CD4-positive, alpha-beta T cell treated with Interleukin-12 subunit alpha and Interleukin-12 subunit beta, for 1 hour (primary cell): ENCODE measurements at regions not wholly inside any gene's neighbourhood (a gene's known extent, or its start where the extent isn't known, plus 50 kb on each side); places are given as distances from the start of the nearest gene placed in this dataset.

Experiments used
- DNase-seq: peaks from one replicate; pipeline ENCODE4 v3.0.0-alpha.2; 2020

DNA sequence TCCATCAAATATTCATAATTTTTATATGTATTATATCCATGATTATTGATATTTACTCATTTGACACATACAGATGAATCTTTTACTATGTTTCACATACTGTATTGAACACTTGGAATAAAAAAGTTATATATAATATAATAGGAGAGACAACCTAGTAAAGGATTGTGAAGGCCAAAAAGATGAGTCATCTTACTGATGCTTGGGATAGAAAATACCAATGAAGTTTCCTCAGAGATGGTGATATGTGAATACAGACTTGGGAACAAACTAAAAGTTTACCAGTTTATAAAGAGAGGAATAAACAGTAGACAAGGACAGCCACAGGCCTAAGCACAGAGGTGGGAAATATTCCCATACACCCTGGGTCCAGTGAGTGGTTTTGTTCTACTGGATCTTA lies 743.9 kb upstream of the FLRT2 start:
- no peak for DNase-seq

GRCh38 chr14:84789012-84789411 lies 740.9 kb upstream of the FLRT2 start:
- DNase-seq, result no peak

- no peak for DNase-seq
Observed at GRCh38 chr14:84792722-84793410, 737.1 kb upstream of the FLRT2 start.

DNA sequence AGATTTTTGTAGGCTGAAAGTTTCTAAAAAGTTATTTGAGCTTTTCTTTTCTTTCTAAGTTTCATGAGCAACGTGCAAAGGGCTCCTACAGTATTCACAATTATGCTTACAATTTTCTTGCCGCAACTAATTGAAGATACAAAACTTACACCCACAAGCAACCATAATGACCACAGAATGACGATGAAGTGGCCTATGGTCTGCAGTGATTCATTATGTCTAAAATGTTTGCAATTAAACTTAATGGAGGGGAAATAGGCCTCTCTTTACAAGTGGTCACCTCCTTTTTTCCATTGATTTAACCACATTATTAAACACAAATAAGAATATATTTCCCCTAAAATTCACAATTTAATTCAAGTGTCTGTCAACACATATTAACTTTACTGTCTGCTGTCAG lies 732.6 kb upstream of the FLRT2 start:
- no peak for DNase-seq

GRCh38 chr14:84804468-84804867 lies 725.5 kb upstream of the FLRT2 start:
- no peak for DNase-seq

DNA sequence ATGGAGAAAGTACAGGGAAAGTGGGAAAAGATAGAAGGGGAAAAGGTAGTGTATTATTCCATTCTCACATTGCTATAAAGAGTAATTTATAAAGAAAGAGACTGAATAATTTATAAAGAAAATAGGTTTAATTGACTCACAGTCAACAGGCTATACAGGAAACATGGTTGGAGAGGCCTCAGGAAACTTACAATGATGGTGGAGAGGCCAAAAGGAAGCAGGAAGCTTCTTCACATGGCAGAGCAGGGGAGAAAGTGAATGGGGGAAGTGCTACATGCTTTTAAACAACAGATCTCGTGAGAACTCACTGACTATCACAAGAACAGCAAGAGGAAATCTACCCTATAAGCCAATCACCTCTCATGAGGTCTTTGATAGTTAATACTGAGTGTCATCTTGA lies 725.0 kb upstream of the FLRT2 start:
- DNase-seq, result no peak

DNA sequence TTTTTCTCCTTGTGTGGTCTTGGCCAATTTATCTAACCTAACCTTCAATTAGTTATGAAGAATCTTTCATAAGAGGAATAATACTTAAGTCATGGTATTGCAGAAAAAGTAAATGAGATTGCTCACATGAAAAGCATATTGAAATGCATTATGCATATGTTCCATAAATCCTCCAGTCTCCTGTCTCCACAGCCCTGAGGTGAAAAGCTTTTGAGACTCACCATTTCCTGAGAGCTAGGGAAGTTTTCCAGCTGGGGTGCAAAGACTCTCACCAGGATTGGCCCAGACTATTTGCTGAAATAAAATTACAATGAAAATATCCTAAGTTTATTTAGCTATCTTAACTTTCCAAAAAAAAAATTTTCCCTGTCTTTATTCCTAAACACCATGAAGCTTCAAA lies 723.8 kb upstream of the FLRT2 start:
- no peak for DNase-seq

- DNase-seq, result no peak
Observed at GRCh38 chr14:84806622-84807021, 723.3 kb upstream of the FLRT2 start.

DNA sequence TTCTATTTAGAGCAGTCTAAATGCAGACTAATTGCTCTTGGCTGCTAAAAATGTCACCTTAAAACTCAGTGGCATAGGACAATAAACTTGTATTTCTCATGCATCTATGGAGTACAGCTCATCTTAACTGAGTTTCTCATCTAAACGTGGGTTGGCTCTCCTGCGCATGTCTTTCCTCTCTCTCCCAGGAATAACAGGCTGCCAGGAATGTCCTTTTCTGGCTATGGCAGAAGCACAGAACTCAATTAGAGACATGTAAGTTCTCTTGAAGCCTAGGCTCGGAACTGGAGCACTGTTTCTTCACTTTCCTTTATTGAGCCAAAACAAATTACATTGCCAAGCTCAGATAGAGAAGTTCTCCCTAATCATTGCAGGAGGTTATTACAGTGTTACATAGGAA lies 722.3 kb upstream of the FLRT2 start:
- DNase-seq, result no peak

GRCh38 chr14:84809158-84809557 lies 720.8 kb upstream of the FLRT2 start:
- no peak for DNase-seq

DNA sequence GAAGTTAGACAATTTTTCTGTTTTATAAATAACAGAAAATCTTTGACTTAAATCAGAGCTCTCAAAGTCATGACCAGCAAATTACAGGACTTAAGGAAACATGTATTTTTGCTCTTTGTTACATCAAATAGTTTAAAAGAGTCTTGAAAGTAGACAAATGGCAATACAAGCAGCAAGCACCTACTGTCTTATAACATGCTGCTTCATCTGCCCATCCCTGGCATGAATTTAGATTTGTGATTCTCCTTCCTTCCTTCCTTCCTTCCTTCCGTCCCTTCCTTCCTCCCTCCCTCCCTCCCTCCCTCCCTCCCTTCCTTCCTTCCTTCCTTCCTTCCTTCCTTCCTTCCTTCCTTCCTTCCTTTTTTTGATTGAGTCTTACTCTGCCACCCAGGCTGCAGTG lies 715.6 kb upstream of the FLRT2 start:
- DNase-seq, result no peak

GRCh38 chr14:84819528-84819927 lies 710.4 kb upstream of the FLRT2 start:
- no peak for DNase-seq

- DNase-seq, result no peak
Observed at GRCh38 chr14:84825481-84826251, 704.3 kb upstream of the FLRT2 start.

GRCh38 chr14:84826294-84826693 lies 703.6 kb upstream of the FLRT2 start:
- DNase-seq, result no peak

DNA sequence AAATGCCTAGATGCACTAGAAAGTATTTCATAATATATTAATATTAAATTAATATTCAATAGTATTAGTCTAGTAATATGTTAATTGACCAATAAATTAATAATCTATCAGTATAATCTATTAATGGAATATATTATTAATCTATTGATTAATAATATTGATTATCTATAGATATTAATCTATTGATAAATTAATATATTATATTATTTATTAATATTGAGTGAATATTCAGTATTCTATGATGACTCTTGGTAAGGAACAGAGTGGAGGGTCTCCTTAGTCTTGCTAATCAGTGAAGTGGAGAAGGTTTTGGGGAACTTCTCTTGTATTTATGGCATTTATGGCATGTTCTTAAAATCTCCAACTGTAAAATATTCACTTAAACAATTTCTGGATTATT lies 679.3 kb upstream of the FLRT2 start:
- no peak for DNase-seq

GRCh38 chr14:84856751-84857534 lies 673.0 kb upstream of the FLRT2 start:
- DNase-seq, result no peak

DNA sequence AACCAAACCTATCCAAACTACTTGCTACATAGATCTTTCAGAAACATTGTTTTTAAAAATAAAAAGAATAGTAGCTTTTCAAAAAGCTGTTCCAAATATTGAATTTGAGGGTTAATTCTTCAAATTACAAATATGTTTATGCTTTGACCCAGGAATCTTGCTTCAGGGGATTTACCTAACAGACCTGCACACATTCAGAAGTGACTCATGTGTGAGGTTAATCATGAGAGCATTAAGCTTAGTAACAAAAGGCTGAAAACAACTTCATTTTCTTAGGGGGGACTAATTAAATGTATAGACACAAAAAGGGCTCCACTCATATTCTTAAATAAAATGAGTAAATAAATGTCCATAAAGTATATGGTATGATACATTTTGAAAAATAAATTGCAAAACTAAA lies 672.4 kb upstream of the FLRT2 start:
- no peak for DNase-seq

- DNase-seq, result no peak
Observed at GRCh38 chr14:84859116-84859515, 670.8 kb upstream of the FLRT2 start.

DNA sequence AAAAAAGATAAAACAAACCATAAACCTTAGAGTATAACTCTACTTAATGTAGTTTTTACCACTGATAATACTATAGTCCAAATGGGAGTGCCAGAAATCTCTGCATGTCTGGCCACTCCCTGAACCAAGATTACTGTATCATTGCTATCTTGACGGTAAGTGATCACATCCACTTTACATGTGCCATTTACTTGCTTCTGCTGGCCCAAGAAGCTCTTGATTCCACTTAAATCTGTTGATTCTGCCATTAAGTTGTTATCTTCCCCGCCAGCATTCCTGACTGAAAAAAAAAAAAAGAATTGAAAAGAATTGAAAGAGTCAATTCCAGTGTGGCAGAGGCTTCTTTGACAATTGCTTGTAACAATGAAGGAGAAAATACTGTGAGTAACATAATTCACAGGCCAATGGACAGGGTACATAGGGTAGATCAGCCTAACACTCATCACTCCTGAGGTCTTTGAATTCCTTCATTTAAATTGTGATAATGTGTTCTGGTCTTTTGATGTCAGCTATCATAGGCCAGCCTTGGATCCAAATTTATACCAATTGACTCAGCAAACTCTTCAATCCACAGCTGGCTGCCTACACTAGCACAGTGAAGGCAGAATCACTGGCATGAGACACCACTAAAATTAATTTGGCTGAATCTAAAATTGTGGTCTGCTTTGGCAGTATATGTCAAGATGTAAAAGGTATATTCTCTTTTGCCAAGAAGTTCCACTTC lies 665.2 kb upstream of the FLRT2 start:
- DNase-seq, result no peak

- no peak for DNase-seq
Observed at GRCh38 chr14:84871734-84872133, 658.2 kb upstream of the FLRT2 start.

DNA sequence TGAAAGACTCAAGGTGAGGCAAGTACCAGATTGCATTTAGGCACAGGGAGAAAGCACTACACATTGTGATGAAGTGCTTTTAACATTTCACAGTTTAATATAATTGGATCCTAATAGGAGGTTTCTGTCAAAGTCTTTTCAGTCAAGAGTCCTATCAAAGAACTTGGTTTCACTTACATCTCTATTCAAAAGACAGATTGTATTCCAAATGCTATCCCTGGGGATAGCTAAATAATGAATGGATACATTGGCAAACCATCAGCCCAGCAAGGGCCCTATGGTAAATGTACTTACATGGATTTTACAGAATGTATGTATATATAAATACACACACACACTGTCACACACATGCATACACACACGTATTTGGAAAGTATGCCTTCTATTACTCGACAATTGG lies 655.5 kb upstream of the FLRT2 start:
- DNase-seq, result no peak

DNA sequence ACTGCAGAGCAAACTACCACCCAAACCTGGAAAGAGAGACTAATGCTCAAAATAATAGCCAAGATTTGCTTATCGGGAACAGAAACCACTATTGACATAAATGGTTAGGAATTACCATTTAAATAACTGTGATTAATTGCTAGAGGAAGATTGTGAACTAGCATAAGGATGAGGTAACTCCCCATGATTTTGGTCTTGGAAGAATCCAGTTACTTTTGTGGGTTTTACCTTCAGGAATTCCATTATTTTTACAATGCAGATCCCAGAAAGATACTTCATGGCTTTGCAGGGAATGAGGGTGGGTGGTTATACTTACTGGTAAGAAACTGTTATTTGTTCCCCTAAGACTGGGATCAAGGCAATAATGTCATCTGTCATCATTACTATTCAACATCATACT lies 652.9 kb upstream of the FLRT2 start:
- DNase-seq, result no peak

GRCh38 chr14:84882830-84883229 lies 647.1 kb upstream of the FLRT2 start:
- no peak for DNase-seq
